Activated CD4-positive, alpha-beta T cell treated with anti-CD3 and anti-CD28 coated beads for 1 hour (primary cell): ENCODE measurements at regions not wholly inside any gene's neighbourhood (a gene's known extent, or its start where the extent isn't known, plus 50 kb on each side); places are given as distances from the start of the nearest gene placed in this dataset.

Experiments
- DNase-seq: peaks from one replicate; pipeline ENCODE4 v3.0.0-alpha.2; 2020

- no peak for DNase-seq
Measured at GRCh38 chr2:238562446-238562845, 135.7 kb downstream of the ASB1 start.

- no peak for DNase-seq
Measured at GRCh38 chr2:238563551-238563950, 136.8 kb downstream of the ASB1 start.

GRCh38 chr2:238564286-238564920, 137.7 kb downstream of the ASB1 start:
- no peak for DNase-seq

GRCh38 chr2:238565031-238565430, 138.3 kb downstream of the ASB1 start:
- DNase-seq = no peak

- no peak for DNase-seq
Measured at GRCh38 chr2:238566001-238566645, 139.4 kb downstream of the ASB1 start.

- no peak for DNase-seq
Measured at GRCh38 chr2:238567067-238567855, 140.5 kb downstream of the ASB1 start.

GRCh38 chr2:238567996-238568395, 141.3 kb downstream of the ASB1 start:
- no peak for DNase-seq

- DNase-seq = no peak
Measured at GRCh38 chr2:238568455-238569440, 142.0 kb downstream of the ASB1 start.

- DNase-seq = no peak
Measured at GRCh38 chr2:238569507-238570195, 142.9 kb downstream of the ASB1 start.

- no peak for DNase-seq
Measured at GRCh38 chr2:238570391-238570790, 143.7 kb downstream of the ASB1 start.

- DNase-seq = no peak
Measured at GRCh38 chr2:238570926-238571325, 144.2 kb downstream of the ASB1 start.

- no peak for DNase-seq
Measured at GRCh38 chr2:238571661-238572372, 145.1 kb downstream of the ASB1 start.

- DNase-seq = no peak
Measured at GRCh38 chr2:238573065-238573778, 146.5 kb downstream of the ASB1 start.

- DNase-seq = no peak
Measured at GRCh38 chr2:238573916-238574315, 147.2 kb downstream of the ASB1 start.

- no peak for DNase-seq
Measured at GRCh38 chr2:238574490-238575271, 148.0 kb downstream of the ASB1 start.

GRCh38 chr2:238576674-238577073, 149.9 kb downstream of the ASB1 start:
- no peak for DNase-seq

- no peak for DNase-seq
Measured at GRCh38 chr2:238578256-238578655, 151.5 kb downstream of the ASB1 start.

- DNase-seq = no peak
Measured at GRCh38 chr2:238580486-238580885, 153.8 kb downstream of the ASB1 start.

GRCh38 chr2:238581126-238581525, 154.4 kb downstream of the ASB1 start:
- no peak for DNase-seq

GRCh38 chr2:238582159-238582558, 155.4 kb downstream of the ASB1 start:
- DNase-seq = no peak
